ENCODE measurements at regions not wholly inside any gene's neighbourhood (a gene's known extent, or its start where the extent isn't known, plus 50 kb on each side); places are given as distances from the start of the nearest gene placed in this dataset.
A peak's percentile ranks its signal among the peaks of the same experiment; 100 is the strongest.

- DNase-seq: peak in 2 of 3 experiments; percentile 24 to 46
Observed at GRCh38 chr16:49021136-49021535, 260.5 kb downstream of the CBLN1 start.

- peak in 1 of 3 experiments; percentile 21 for DNase-seq
Observed at GRCh38 chr16:49020436-49020835, 261.2 kb downstream of the CBLN1 start.

GRCh38 chr16:49019831-49020230, 261.8 kb downstream of the CBLN1 start:
- peak; percentile 53 to 77 (median 63) for DNase-seq

GRCh38 chr16:49019081-49019633, 262.5 kb downstream of the CBLN1 start:
- DNase-seq: peak in 2 of 3 experiments; percentile 7 to 59

GRCh38 chr16:49018259-49018931, 263.2 kb downstream of the CBLN1 start:
- no peak for DNase-seq

GRCh38 chr16:49017501-49017900, 264.1 kb downstream of the CBLN1 start:
- DNase-seq: no peak

GRCh38 chr16:49016461-49016860, 265.2 kb downstream of the CBLN1 start:
- no peak for DNase-seq

- no peak for DNase-seq
Observed at GRCh38 chr16:49015225-49015592, 266.4 kb downstream of the CBLN1 start.

- DNase-seq: no peak
Observed at GRCh38 chr16:49014277-49015224, 267.1 kb downstream of the CBLN1 start.

GRCh38 chr16:49013727-49014080, 267.9 kb downstream of the CBLN1 start:
- no peak for DNase-seq

GRCh38 chr16:49012961-49013726, 268.5 kb downstream of the CBLN1 start:
- DNase-seq: no peak

- DNase-seq: no peak
Observed at GRCh38 chr16:49011901-49012300, 269.7 kb downstream of the CBLN1 start.

GRCh38 chr16:49010879-49011278, 270.8 kb downstream of the CBLN1 start:
- no peak for DNase-seq

GRCh38 chr16:49010396-49010795, 271.2 kb downstream of the CBLN1 start:
- no peak for DNase-seq

GRCh38 chr16:49009204-49009603, 272.4 kb downstream of the CBLN1 start:
- no peak for DNase-seq

GRCh38 chr16:49003992-49004391, 277.6 kb downstream of the CBLN1 start:
- DNase-seq: no peak

- DNase-seq: peak in 2 of 3 experiments; percentile 36 to 41
Observed at GRCh38 chr16:49003022-49003421, 278.6 kb downstream of the CBLN1 start.

- peak in 2 of 3 experiments; percentile 18 to 33 for DNase-seq
Observed at GRCh38 chr16:49000594-49000993, 281.0 kb downstream of the CBLN1 start.

GRCh38 chr16:48999508-48999907, 282.1 kb downstream of the CBLN1 start:
- DNase-seq: no peak

- DNase-seq: no peak
Observed at GRCh38 chr16:48999044-48999443, 282.6 kb downstream of the CBLN1 start.

GRCh38 chr16:48997946-48998345, 283.7 kb downstream of the CBLN1 start:
- DNase-seq: no peak

GRCh38 chr16:48997081-48997615, 284.5 kb downstream of the CBLN1 start:
- no peak for DNase-seq

GRCh38 chr16:48978501-48978900, 303.1 kb downstream of the CBLN1 start:
- DNase-seq: no peak
